Activated CD8-positive, alpha-beta memory T cell treated with anti-CD3 and anti-CD28 coated beads, Interleukin-2, amount 10 ng/mL, durations not matched to agents 7 days and 5 days (primary cell): ENCODE measurements at regions not wholly inside any gene's neighbourhood (a gene's known extent, or its start where the extent isn't known, plus 50 kb on each side); places are given as distances from the start of the nearest gene placed in this dataset.

Experiments used
- ATAC-seq: fragments of 150-1000 bp; cut with Tn5 transposase; one replicate; pipeline ENCODE4 v1.10.0; 2021; ENCODE audit warnings: moderate library complexity
- CTCF ChIA-PET: fragments of 350-600 bp; sonication (Branson Sonifier 250); formaldehyde crosslinking; loops from one replicate; lab custom pipeline; 2021; ENCODE audit warnings: antibody characterized with exemption; lab: Charles Lee
- DNase-seq: peaks from one replicate; pipeline ENCODE4 v3.0.0-alpha.2; 2020
- H3K27ac Mint-ChIP-seq: one replicate; pipeline ENCODE4 v1.8.0; 2021; ENCODE audit warnings: mild to moderate bottlenecking, mixed read lengths
- H3K27me3 Mint-ChIP-seq: one replicate; pipeline ENCODE4 v1.8.0; 2021; ENCODE audit warnings: mixed read lengths
- H3K36me3 Mint-ChIP-seq: one replicate; pipeline ENCODE4 v1.8.0; 2021; ENCODE audit warnings: mild to moderate bottlenecking, mixed read lengths
- H3K4me1 Mint-ChIP-seq: one replicate; pipeline ENCODE4 v1.8.0; 2021; ENCODE audit warnings: mixed read lengths
- H3K4me3 Mint-ChIP-seq: one replicate; pipeline ENCODE4 v1.8.0; 2021; ENCODE audit warnings: mild to moderate bottlenecking, moderate library complexity, mixed read lengths
- H3K9me3 Mint-ChIP-seq: one replicate; pipeline ENCODE4 v1.8.0; 2022; ENCODE audit warnings: low read depth, mixed read lengths

- Mint-ChIP-seq H3K27me3 (peaks cover 3% of the 10 kb centered on the region), H3K27ac (no peak overlapping the region), H3K4me1 (peaks cover 19% of the 10 kb centered on the region), H3K4me3 (no peak overlapping the region), H3K9me3 (peaks cover 3% of the 10 kb centered on the region), H3K36me3 (peaks cover 16% of the 10 kb centered on the region)
- DNase-seq (no peak), ATAC-seq (no peak)
- CTCF ChIA-PET: interaction anchor here (0.9 kb wide), 1 partner anchor 19 kb away, joined by 3 read pairs; no protein-coding TSS in a partner anchor
These were observed 79.5 kb upstream of the POMGNT2 start for GRCh38 chr3:43185274-43185982.

GRCh38 chr3:43183456-43183855 is 77.6 kb upstream of the POMGNT2 start:
- Mint-ChIP-seq H3K9me3 (peaks cover 1% of the 10 kb centered on the region), H3K4me3 (no peak overlapping the region), H3K27ac (no peak overlapping the region), H3K4me1 (peaks cover 38% of the 10 kb centered on the region), H3K36me3 (peaks cover 16% of the 10 kb centered on the region), H3K27me3 (peaks cover under 1% of the 10 kb centered on the region)
- no peak for DNase-seq
- ATAC-seq: no peak
- CTCF ChIA-PET: interaction anchor here (1.0 to 1.6 kb wide), 2 partner anchors 21 to 428 kb away, joined by 3 to 5 read pairs; no protein-coding TSS in a partner anchor

- H3K36me3 Mint-ChIP-seq: peaks cover 17% of the 10 kb centered on the region
- H3K27me3 Mint-ChIP-seq: no peaks in the 10 kb centered on the region
- ATAC-seq: peak; percentile 64
- peak overlapping the region; percentile 44 for H3K4me3 Mint-ChIP-seq
- CTCF ChIA-PET: interaction anchor here (1.0 to 4.2 kb wide), 3 partner anchors 19 to 321 kb away, joined by 3 to 50 read pairs (median 4); no protein-coding TSS in a partner anchor
- no peaks in the 10 kb centered on the region for H3K9me3 Mint-ChIP-seq
- H3K4me1 Mint-ChIP-seq: peaks cover 41% of the 10 kb centered on the region
- DNase-seq: peak; percentile 86
- peak overlapping the region; percentile 90 for H3K27ac Mint-ChIP-seq
These were observed 75.4 kb upstream of the POMGNT2 start for GRCh38 chr3:43181202-43181821.

- no peaks in the 10 kb centered on the region for H3K27me3 Mint-ChIP-seq
- H3K27ac Mint-ChIP-seq: peak overlapping the region; percentile 90
- DNase-seq: no peak
- ATAC-seq: peak; percentile 28
- H3K9me3 Mint-ChIP-seq: no peaks in the 10 kb centered on the region
- peaks cover 41% of the 10 kb centered on the region for H3K4me1 Mint-ChIP-seq
- H3K4me3 Mint-ChIP-seq: peak overlapping the region; percentile 44
- CTCF ChIA-PET: interaction anchor here (1.0 to 4.2 kb wide), 6 partner anchors 13 to 322 kb away, joined by 3 to 50 read pairs (median 4); no protein-coding TSS in a partner anchor
- H3K36me3 Mint-ChIP-seq: peaks cover 17% of the 10 kb centered on the region
These were observed 74.8 kb upstream of the POMGNT2 start for GRCh38 chr3:43180694-43181093.

GRCh38 chr3:43180027-43180426 is 74.1 kb upstream of the POMGNT2 start:
- DNase-seq: peak; percentile 75
- no peaks in the 10 kb centered on the region for H3K9me3 Mint-ChIP-seq
- H3K36me3 Mint-ChIP-seq: peaks cover 17% of the 10 kb centered on the region
- H3K4me1 Mint-ChIP-seq: peaks cover 41% of the 10 kb centered on the region
- H3K27me3 Mint-ChIP-seq: no peaks in the 10 kb centered on the region
- peak overlapping the region; percentile 43 for H3K4me3 Mint-ChIP-seq
- peak; percentile 90 for ATAC-seq
- peak overlapping the region; percentile 90 for H3K27ac Mint-ChIP-seq
- CTCF ChIA-PET: interaction anchor here (1.0 to 4.2 kb wide), 6 partner anchors 13 to 323 kb away, joined by 3 to 50 read pairs (median 4); no protein-coding TSS in a partner anchor

- ATAC-seq (no peak), DNase-seq (no peak)
- Mint-ChIP-seq H3K36me3 (peaks cover 22% of the 10 kb centered on the region), H3K4me3 (no peak overlapping the region), H3K27me3 (no peaks in the 10 kb centered on the region), H3K27ac (peak overlapping the region; percentile 90), H3K4me1 (peaks cover 41% of the 10 kb centered on the region), H3K9me3 (peaks cover 5% of the 10 kb centered on the region)
- CTCF ChIA-PET: interaction anchor here (1.4 to 4.2 kb wide), 3 partner anchors 9 to 199 kb away, joined by 3 to 50 read pairs (median 3); no protein-coding TSS in a partner anchor
These were observed 73.0 kb upstream of the POMGNT2 start for GRCh38 chr3:43178891-43179366.

GRCh38 chr3:43177085-43177484 is 71.2 kb upstream of the POMGNT2 start:
- peaks cover 36% of the 10 kb centered on the region for H3K4me1 Mint-ChIP-seq
- peaks cover 10% of the 10 kb centered on the region for H3K9me3 Mint-ChIP-seq
- CTCF ChIA-PET: interaction anchor here (4.2 kb wide), 1 partner anchor 15 kb away, joined by 50 read pairs; no protein-coding TSS in a partner anchor
- no peak overlapping the region for H3K27ac Mint-ChIP-seq
- no peak overlapping the region for H3K4me3 Mint-ChIP-seq
- H3K27me3 Mint-ChIP-seq: no peaks in the 10 kb centered on the region
- peaks cover 31% of the 10 kb centered on the region for H3K36me3 Mint-ChIP-seq
- no peak for DNase-seq
- no peak for ATAC-seq

GRCh38 chr3:43176666-43177065 is 70.8 kb upstream of the POMGNT2 start:
- Mint-ChIP-seq H3K27ac (peak overlapping the region; percentile 27), H3K27me3 (no peaks in the 10 kb centered on the region), H3K36me3 (peaks cover 31% of the 10 kb centered on the region), H3K4me1 (peaks cover 34% of the 10 kb centered on the region), H3K4me3 (no peak overlapping the region), H3K9me3 (peaks cover 10% of the 10 kb centered on the region)
- DNase-seq (no peak), ATAC-seq (no peak)
- CTCF ChIA-PET: interaction anchor here (1.8 to 2.5 kb wide), 2 partner anchors 13 to 15 kb away, joined by 4 to 21 read pairs; no protein-coding TSS in a partner anchor

GRCh38 chr3:43175541-43175940 is 69.7 kb upstream of the POMGNT2 start:
- Mint-ChIP-seq H3K4me1 (peaks cover 24% of the 10 kb centered on the region), H3K9me3 (peaks cover 10% of the 10 kb centered on the region), H3K27ac (no peak overlapping the region), H3K27me3 (no peaks in the 10 kb centered on the region), H3K4me3 (no peak overlapping the region), H3K36me3 (peaks cover 23% of the 10 kb centered on the region)
- DNase-seq: no peak
- CTCF ChIA-PET: interaction anchor here (1.0 to 2.5 kb wide), 4 partner anchors 12 to 121 kb away, joined by 4 to 21 read pairs (median 4); no protein-coding TSS in a partner anchor
- no peak for ATAC-seq

- Mint-ChIP-seq H3K4me1 (peaks cover 8% of the 10 kb centered on the region), H3K4me3 (no peak overlapping the region), H3K27ac (no peak overlapping the region), H3K9me3 (peaks cover 10% of the 10 kb centered on the region), H3K27me3 (no peaks in the 10 kb centered on the region), H3K36me3 (peaks cover 20% of the 10 kb centered on the region)
- DNase-seq (no peak), ATAC-seq (no peak)
- CTCF ChIA-PET: interaction anchor here (1.3 to 2.5 kb wide), 3 partner anchors 11 to 204 kb away, joined by 3 to 21 read pairs (median 4); no protein-coding TSS in a partner anchor
These were observed 68.1 kb upstream of the POMGNT2 start for GRCh38 chr3:43173949-43174348.

GRCh38 chr3:43171748-43172147 is 65.9 kb upstream of the POMGNT2 start:
- no peaks in the 10 kb centered on the region for H3K4me1 Mint-ChIP-seq
- H3K27ac Mint-ChIP-seq: no peak overlapping the region
- peaks cover 15% of the 10 kb centered on the region for H3K9me3 Mint-ChIP-seq
- no peak overlapping the region for H3K4me3 Mint-ChIP-seq
- peaks cover 16% of the 10 kb centered on the region for H3K36me3 Mint-ChIP-seq
- CTCF ChIA-PET: interaction anchor here (0.9 kb wide), 1 partner anchor 9 kb away, joined by 3 read pairs; no protein-coding TSS in a partner anchor
- no peaks in the 10 kb centered on the region for H3K27me3 Mint-ChIP-seq
- ATAC-seq (no peak), DNase-seq (no peak)

GRCh38 chr3:43170553-43170952 is 64.7 kb upstream of the POMGNT2 start:
- peaks cover 27% of the 10 kb centered on the region for H3K36me3 Mint-ChIP-seq
- no peak overlapping the region for H3K27ac Mint-ChIP-seq
- ATAC-seq (no peak), DNase-seq (no peak)
- H3K27me3 Mint-ChIP-seq: no peaks in the 10 kb centered on the region
- peaks cover 24% of the 10 kb centered on the region for H3K9me3 Mint-ChIP-seq
- CTCF ChIA-PET: interaction anchor here (1.3 kb wide), 1 partner anchor 333 kb away, joined by 4 read pairs; no protein-coding TSS in a partner anchor
- H3K4me1 Mint-ChIP-seq: no peaks in the 10 kb centered on the region
- no peak overlapping the region for H3K4me3 Mint-ChIP-seq

- Mint-ChIP-seq H3K27me3 (no peaks in the 10 kb centered on the region), H3K4me1 (no peaks in the 10 kb centered on the region), H3K36me3 (peaks cover 28% of the 10 kb centered on the region), H3K4me3 (no peak overlapping the region), H3K9me3 (peaks cover 26% of the 10 kb centered on the region), H3K27ac (no peak overlapping the region)
- CTCF ChIA-PET: interaction anchor here (1.1 to 1.3 kb wide), 2 partner anchors 8 to 333 kb away, joined by 3 to 4 read pairs; no protein-coding TSS in a partner anchor
- DNase-seq (peak; percentile 16), ATAC-seq (no peak)
These were observed 64.1 kb upstream of the POMGNT2 start for GRCh38 chr3:43169987-43170386.
